Ovary (tissue), 3 donors: ENCODE measurements at regions not wholly inside any gene's neighbourhood (a gene's known extent, or its start where the extent isn't known, plus 50 kb on each side); places are given as distances from the start of the nearest gene placed in this dataset.

Experiments
- CTCF ChIP-seq, 3 donors: fragments of 450-650 bp in 2 of 3; fragments of 200-600 bp in 1 of 3; IDR thresholded peaks; one replicate each; pipeline versions ENCODE4 v1.5.1 to v1.8.0; 2016 to 2022; ENCODE audit warnings: antibody characterized with exemption in 3 of 3, mild to moderate bottlenecking in 1 of 3
- POLR2A ChIP-seq: fragments of 450-650 bp; IDR thresholded peaks from one replicate; pipeline ENCODE4 v1.6.1; 2017; ENCODE audit warnings: antibody characterized with exemption, mild to moderate bottlenecking, moderate library complexity
- donor health status: DM: no; HTN: no; CAD: no.

GRCh38 chr15:85891470-85891869, 96.7 kb upstream of the KLHL25 start:
- TF ChIP-seq CTCF (IDR thresholded peaks at IDR 0.05) (no peak), POLR2A (no peak)
